Heart right ventricle (tissue), 16 donors: ENCODE measurements at regions not wholly inside any gene's neighbourhood (a gene's known extent, or its start where the extent isn't known, plus 50 kb on each side); places are given as distances from the start of the nearest gene placed in this dataset.

Experiments used
- ATAC-seq, 8 donors: fragments of 200-7000 bp; cut with Tn5 transposase; one replicate each; pipeline ENCODE4 v1.9.1; 2020; ENCODE audit warnings: mild to moderate bottlenecking in 8 of 8, moderate library complexity in 8 of 8, moderate number of reproducible peaks in 1 of 8
- DNase-seq, 2 donors: peaks; one replicate each; pipeline ENCODE4 v3.0.0-alpha.2; 2020
- H3K27ac ChIP-seq, 10 donors: fragments of 200-600 bp; sonication (generic) in 2 of 10; one replicate each; pipeline versions ENCODE4 v1.5.0 to v1.8.0; 2020 to 2022; ENCODE audit warnings: mild to moderate bottlenecking in 3 of 10
- H3K27me3 ChIP-seq, 7 donors: fragments of 200-600 bp; one replicate each; pipeline ENCODE4 v1.8.0; 2021 to 2022; ENCODE audit warnings: mild to moderate bottlenecking in 2 of 7
- H3K36me3 ChIP-seq, 9 donors: fragments of 200-600 bp; sonication (generic) in 1 of 9; one replicate each; pipeline versions ENCODE4 v1.5.0 to v1.8.0; 2020 to 2022; ENCODE audit warnings: mild to moderate bottlenecking in 2 of 9
- H3K4me1 ChIP-seq, 9 donors: fragments of 200-600 bp; sonication (generic) in 1 of 9; one replicate each; pipeline versions ENCODE4 v1.5.0 to v1.8.0; 2020 to 2022; ENCODE audit warnings: mild to moderate bottlenecking in 4 of 9
- H3K4me3 ChIP-seq, 10 donors: fragments of 200-600 bp; sonication (generic) in 2 of 10; one replicate each; pipeline versions ENCODE4 v1.5.0 to v1.8.0; 2020 to 2022; ENCODE audit warnings: mild to moderate bottlenecking in 7 of 10, moderate library complexity in 2 of 10
- H3K9me3 ChIP-seq, 11 donors: fragments of 200-600 bp in 10 of 11; sonication (generic) in 2 of 11; one replicate each; pipeline versions ENCODE4 v1.5.0 to v1.8.0; 2013 to 2022; ENCODE audit warnings: mild to moderate bottlenecking in 2 of 11, control low read depth in 1 of 11, moderate library complexity in 1 of 11
- WGBS, 2 donors: extraction: QIAGEN DNeasy Blood & Tissue Kit; methylation state at CpG; one replicate each; pipeline ENCODE4 v1.1.7; 2013; ENCODE audit warnings: inconsistent platforms in 1 of 2; 5-methylcytosine and 5-hydroxymethylcytosine counted together
- intact Hi-C, 10 donors: fragments of 100-400 bp; cut with DNase I; formaldehyde crosslinking; loops; one replicate each; pipeline versions ENCODE4 v1.11.1 to v1.14.2; 2022
- TF ChIP-seq, protein P1 (sequence below), 9 donors: fragments of 200-600 bp; sonication (generic) in 2 of 9; IDR thresholded peaks; one replicate each; pipeline versions ENCODE4 v1.5.0 to v1.8.0; 2021 to 2022; ENCODE audit warnings: antibody characterized with exemption in 9 of 9, mild to moderate bottlenecking in 5 of 9, moderate library complexity in 1 of 9
- donor health status: Arrhythmogenic right ventricular cardiomyopathy.
- donor health status: ischemic (EF 13 %, LVEDD 7.1; RV severe dilation, severe dysfunction).
- donor health status: healthy with polysubstance abuse.
- donor health status: DM: no; HTN: yes; CAD: no.
- donor health status: DM: no; HTN: no; CAD: no.
- donor health status: ischemic (EF 25% LVEDD 6.9; RV normal size, moderate dysfunction).
- donor health status: ischemic (EF 25% LVEDD 5.7; RV mildly dilated, moderate dysfunction).
- donor health status: healthy.
- donor health status: DM: yes; HTN: yes; CAD: no.
- donor health status: Ischemic cardiomyopathy.
- donor health status: ischemic (EF 35%, LVEDD 5.7; RV mildly dilated, moderate dysfunction).
- donor health status: nonischemic (EF 11% LVEDD 7.7; RV severe dilation, severe dysfunction).
- donor health status: DM: yes; HTN: yes; CAD: no.
- donor health status: PGD.
- donor health status: ischemic (EF 29% LVEDD 5.4; RV normal size, mild dysfunction).
- donor health status: nonischemic (EF 23%, LVEDD 6.1; RV moderate dilation, normal function).

DNA sequence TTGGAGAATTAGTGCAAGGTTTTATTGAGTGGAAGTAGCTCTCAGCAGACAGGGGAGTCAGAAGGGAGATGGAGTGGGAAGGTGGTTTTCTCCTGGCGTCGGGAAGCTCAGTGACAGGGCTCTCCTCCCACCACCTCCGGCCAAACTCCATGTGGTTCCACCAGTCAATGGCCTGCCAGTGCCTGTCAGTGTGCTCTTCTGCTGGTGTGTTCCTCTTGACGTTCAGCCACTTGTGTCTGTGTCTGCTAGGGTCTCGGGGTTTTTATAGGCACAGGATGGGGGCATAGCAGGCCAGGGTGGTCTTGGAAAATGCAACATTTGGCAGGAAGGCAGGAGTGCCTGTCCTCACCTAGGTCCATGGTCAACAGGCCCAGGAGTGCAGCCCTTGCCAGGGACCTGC, 506.7 kb upstream of the KIF2B start:
- no peaks in the 10 kb centered on the region for H3K36me3 ChIP-seq
- peaks cover 0 to 16% (median 3%) of the 10 kb centered on the region in 11 donors for H3K9me3 ChIP-seq
- DNase-seq (no peak), ATAC-seq (no peak)
- no peak overlapping the region for H3K4me3 ChIP-seq
- intact Hi-C loops, result no loop called here
- H3K27ac ChIP-seq, result no peak overlapping the region
- no peaks in the 10 kb centered on the region for H3K27me3 ChIP-seq
- 88 to 95% methylated on average over 5 of the region's 5 CpGs for WGBS, 2 donors
- TF ChIP-seq, protein P1, sequence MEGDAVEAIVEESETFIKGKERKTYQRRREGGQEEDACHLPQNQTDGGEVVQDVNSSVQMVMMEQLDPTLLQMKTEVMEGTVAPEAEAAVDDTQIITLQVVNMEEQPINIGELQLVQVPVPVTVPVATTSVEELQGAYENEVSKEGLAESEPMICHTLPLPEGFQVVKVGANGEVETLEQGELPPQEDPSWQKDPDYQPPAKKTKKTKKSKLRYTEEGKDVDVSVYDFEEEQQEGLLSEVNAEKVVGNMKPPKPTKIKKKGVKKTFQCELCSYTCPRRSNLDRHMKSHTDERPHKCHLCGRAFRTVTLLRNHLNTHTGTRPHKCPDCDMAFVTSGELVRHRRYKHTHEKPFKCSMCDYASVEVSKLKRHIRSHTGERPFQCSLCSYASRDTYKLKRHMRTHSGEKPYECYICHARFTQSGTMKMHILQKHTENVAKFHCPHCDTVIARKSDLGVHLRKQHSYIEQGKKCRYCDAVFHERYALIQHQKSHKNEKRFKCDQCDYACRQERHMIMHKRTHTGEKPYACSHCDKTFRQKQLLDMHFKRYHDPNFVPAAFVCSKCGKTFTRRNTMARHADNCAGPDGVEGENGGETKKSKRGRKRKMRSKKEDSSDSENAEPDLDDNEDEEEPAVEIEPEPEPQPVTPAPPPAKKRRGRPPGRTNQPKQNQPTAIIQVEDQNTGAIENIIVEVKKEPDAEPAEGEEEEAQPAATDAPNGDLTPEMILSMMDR (IDR thresholded peaks at IDR 0.05), result no peak
- no peaks in the 10 kb centered on the region for H3K4me1 ChIP-seq

- intact Hi-C loops, result no loop called here
- ATAC-seq (no peak), DNase-seq (no peak)
- H3K27me3 ChIP-seq, result no peaks in the 10 kb centered on the region
- TF ChIP-seq, protein P1 (IDR thresholded peaks at IDR 0.05), result no peak
- H3K9me3 ChIP-seq, result peaks cover 0 to 31% (median 10%) of the 10 kb centered on the region in 11 donors
- no peak overlapping the region for H3K27ac ChIP-seq
- H3K4me1 ChIP-seq, result no peaks in the 10 kb centered on the region
- WGBS, 2 donors, result 62 to 69% methylated on average over 3 of the region's 3 CpGs
- H3K36me3 ChIP-seq, result no peaks in the 10 kb centered on the region
- no peak overlapping the region for H3K4me3 ChIP-seq
Observed at GRCh38 chr17:53314521-53314920, 508.2 kb upstream of the KIF2B start.

DNA sequence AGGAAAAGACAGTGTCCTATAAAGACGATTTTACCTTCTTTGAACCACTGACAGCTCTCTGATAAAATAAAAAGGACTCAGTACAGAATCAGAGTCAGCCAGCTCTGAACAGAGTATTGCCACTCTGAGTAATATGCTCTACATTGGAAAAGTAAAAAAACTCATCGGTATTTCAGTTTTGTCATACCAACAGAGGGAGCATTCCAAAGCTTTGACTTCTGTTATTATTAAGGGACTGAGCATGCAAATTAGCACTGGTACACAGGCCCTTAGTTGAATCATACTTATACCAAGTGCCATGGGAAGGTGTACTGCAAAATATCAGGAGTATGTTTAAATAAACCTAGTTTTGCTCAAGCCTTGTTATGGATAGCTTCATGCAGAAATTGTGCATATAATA, 509.0 kb upstream of the KIF2B start:
- H3K27ac ChIP-seq, result no peak overlapping the region
- TF ChIP-seq, protein P1 (IDR thresholded peaks at IDR 0.05), result no peak
- DNase-seq (no peak), ATAC-seq (no peak)
- H3K4me1 ChIP-seq, result no peaks in the 10 kb centered on the region
- WGBS, 2 donors, result 57 to 60% methylated on average over 2 of the region's 2 CpGs
- no peaks in the 10 kb centered on the region for H3K36me3 ChIP-seq
- no peaks in the 10 kb centered on the region for H3K27me3 ChIP-seq
- intact Hi-C loops, result no loop called here
- no peak overlapping the region for H3K4me3 ChIP-seq
- H3K9me3 ChIP-seq, result peaks cover 0 to 38% (median 17%) of the 10 kb centered on the region in 11 donors

GRCh38 chr17:53278466-53278865, 544.3 kb upstream of the KIF2B start:
- intact Hi-C loops, result no loop called here
- no peak overlapping the region for H3K27ac ChIP-seq
- no peak for ATAC-seq
- TF ChIP-seq, protein P1 (IDR thresholded peaks at IDR 0.05), result no peak
- no peaks in the 10 kb centered on the region for H3K4me1 ChIP-seq
- DNase-seq, result no peak
- peaks cover 0 to under 1% (median 0%) of the 10 kb centered on the region in 11 donors for H3K9me3 ChIP-seq
- no peak overlapping the region for H3K4me3 ChIP-seq
- H3K27me3 ChIP-seq, result no peaks in the 10 kb centered on the region
- 78 to 87% methylated on average over 1 of the region's 1 CpG for WGBS, 2 donors
- H3K36me3 ChIP-seq, result no peaks in the 10 kb centered on the region
